Stimulated activated effector memory CD8-positive, alpha-beta T cell treated with anti-CD3 and anti-CD28 coated beads, Interleukin-12 subunit alpha, Interleukin-12 subunit beta, amount 100 ng/mL, for 72 hours (primary cell): ENCODE measurements at regions not wholly inside any gene's neighbourhood (a gene's known extent, or its start where the extent isn't known, plus 50 kb on each side); places are given as distances from the start of the nearest gene placed in this dataset.
"Not testable (repeated sequence)": the region's sequence is repeated elsewhere in the genome, so short reads cannot be mapped to it uniquely, and the experiment has no call there.

Experiments
- ATAC-seq: fragments of 150-1000 bp; cut with Tn5 transposase; 2 replicates; pipeline ENCODE4 v1.10.0; 2021
- DNase-seq, 2 donors: peaks; one replicate each; pipeline ENCODE4 v3.0.0; 2021 to 2022; ENCODE audit warnings: low spot score in 2 of 2
- H3K27ac Mint-ChIP-seq: one replicate; pipeline ENCODE4 v1.8.0; 2022; ENCODE audit warnings: mild to moderate bottlenecking, mixed read lengths
- H3K36me3 Mint-ChIP-seq: one replicate; pipeline ENCODE4 v1.8.0; 2022; ENCODE audit warnings: mild to moderate bottlenecking, mixed read lengths
- H3K4me1 Mint-ChIP-seq: one replicate; pipeline ENCODE4 v1.8.0; 2022; ENCODE audit warnings: mixed read lengths
- H3K4me3 Mint-ChIP-seq: one replicate; pipeline ENCODE4 v1.8.0; 2022; ENCODE audit warnings: mild to moderate bottlenecking, mixed read lengths
- H3K9me3 Mint-ChIP-seq: one replicate; pipeline ENCODE4 v1.8.0; 2022; ENCODE audit warnings: mixed read lengths

GRCh38 chr18:76708071-76708721 lies 114.2 kb upstream of the ZNF236 start:
- Mint-ChIP-seq H3K4me3 (no peak overlapping the region), H3K9me3 (no peaks in the 10 kb centered on the region), H3K4me1 (no peaks in the 10 kb centered on the region), H3K36me3 (no peaks in the 10 kb centered on the region), H3K27ac (no peak overlapping the region)
- ATAC-seq (no peak), DNase-seq (no peak)

GRCh38 chr18:76707534-76707933 lies 114.8 kb upstream of the ZNF236 start:
- no peak for DNase-seq
- no peaks in the 10 kb centered on the region for H3K36me3 Mint-ChIP-seq
- H3K27ac Mint-ChIP-seq: no peak overlapping the region
- no peaks in the 10 kb centered on the region for H3K9me3 Mint-ChIP-seq
- H3K4me1 Mint-ChIP-seq: no peaks in the 10 kb centered on the region
- no peak for ATAC-seq
- no peak overlapping the region for H3K4me3 Mint-ChIP-seq

GRCh38 chr18:76704589-76704988 lies 117.8 kb upstream of the ZNF236 start:
- not testable (repeated sequence) for H3K4me1 Mint-ChIP-seq, H3K9me3 Mint-ChIP-seq, H3K36me3 Mint-ChIP-seq, ATAC-seq, H3K4me3 Mint-ChIP-seq, H3K27ac Mint-ChIP-seq, DNase-seq

GRCh38 chr18:76699923-76700322 lies 122.4 kb upstream of the ZNF236 start:
- Mint-ChIP-seq H3K27ac (no peak overlapping the region), H3K9me3 (no peaks in the 10 kb centered on the region), H3K36me3 (no peaks in the 10 kb centered on the region), H3K4me1 (no peaks in the 10 kb centered on the region), H3K4me3 (no peak overlapping the region)
- ATAC-seq (no peak), DNase-seq (no peak)

- H3K27ac Mint-ChIP-seq: no peak overlapping the region
These were observed 124.9 kb upstream of the ZNF236 start for GRCh38 chr18:76697441-76697901.

GRCh38 chr18:76691800-76692199 lies 130.6 kb upstream of the ZNF236 start:
- Mint-ChIP-seq H3K36me3 (no peaks in the 10 kb centered on the region), H3K4me3 (no peak overlapping the region), H3K9me3 (no peaks in the 10 kb centered on the region), H3K27ac (no peak overlapping the region), H3K4me1 (peaks cover 22% of the 10 kb centered on the region)
- ATAC-seq: no peak
- DNase-seq: no peak

More at GRCh38 chr18:76697441-76697901, 124.9 kb upstream of the ZNF236 start:
- H3K9me3 Mint-ChIP-seq: no peaks in the 10 kb centered on the region
- no peak overlapping the region for H3K4me3 Mint-ChIP-seq
- DNase-seq: no peak
- H3K4me1 Mint-ChIP-seq: no peaks in the 10 kb centered on the region
- ATAC-seq: no peak
- no peaks in the 10 kb centered on the region for H3K36me3 Mint-ChIP-seq

GRCh38 chr18:76689646-76690264 lies 132.6 kb upstream of the ZNF236 start:
- Mint-ChIP-seq H3K4me3 (no peak overlapping the region), H3K4me1 (peaks cover 28% of the 10 kb centered on the region), H3K36me3 (no peaks in the 10 kb centered on the region), H3K27ac (no peak overlapping the region), H3K9me3 (no peaks in the 10 kb centered on the region)
- no peak for ATAC-seq
- no peak for DNase-seq

GRCh38 chr18:76688724-76689472 lies 133.5 kb upstream of the ZNF236 start:
- no peak overlapping the region for H3K27ac Mint-ChIP-seq
- H3K36me3 Mint-ChIP-seq: no peaks in the 10 kb centered on the region
- no peaks in the 10 kb centered on the region for H3K9me3 Mint-ChIP-seq
- no peak for DNase-seq
- H3K4me1 Mint-ChIP-seq: peaks cover 28% of the 10 kb centered on the region
- no peak overlapping the region for H3K4me3 Mint-ChIP-seq
- no peak for ATAC-seq

- Mint-ChIP-seq H3K4me1 (peaks cover 28% of the 10 kb centered on the region), H3K27ac (peak overlapping the region; percentile 56), H3K4me3 (peak overlapping the region; percentile 42), H3K36me3 (no peaks in the 10 kb centered on the region), H3K9me3 (no peaks in the 10 kb centered on the region)
- ATAC-seq (peak; percentile 87), DNase-seq (no peak)
These were observed 134.9 kb upstream of the ZNF236 start for GRCh38 chr18:76687304-76687962.

- DNase-seq: no peak
- Mint-ChIP-seq H3K27ac (peak overlapping the region; percentile 56), H3K36me3 (no peaks in the 10 kb centered on the region), H3K4me1 (peaks cover 28% of the 10 kb centered on the region), H3K4me3 (peak overlapping the region; percentile 42), H3K9me3 (no peaks in the 10 kb centered on the region)
- peak; percentile 69 for ATAC-seq
These were observed 135.6 kb upstream of the ZNF236 start for GRCh38 chr18:76686737-76687231.

GRCh38 chr18:76685860-76686259 lies 136.5 kb upstream of the ZNF236 start:
- H3K4me1 Mint-ChIP-seq: peaks cover 28% of the 10 kb centered on the region
- no peak for ATAC-seq
- H3K4me3 Mint-ChIP-seq: no peak overlapping the region
- H3K9me3 Mint-ChIP-seq: no peaks in the 10 kb centered on the region
- no peaks in the 10 kb centered on the region for H3K36me3 Mint-ChIP-seq
- H3K27ac Mint-ChIP-seq: no peak overlapping the region
- DNase-seq: no peak

- ATAC-seq: no peak
- peaks cover 28% of the 10 kb centered on the region for H3K4me1 Mint-ChIP-seq
- no peak overlapping the region for H3K4me3 Mint-ChIP-seq
- no peaks in the 10 kb centered on the region for H3K9me3 Mint-ChIP-seq
- H3K27ac Mint-ChIP-seq: no peak overlapping the region
- no peaks in the 10 kb centered on the region for H3K36me3 Mint-ChIP-seq
- no peak for DNase-seq
These were observed 137.0 kb upstream of the ZNF236 start for GRCh38 chr18:76685402-76685801.

- Mint-ChIP-seq H3K27ac (no peak overlapping the region), H3K9me3 (no peaks in the 10 kb centered on the region), H3K4me1 (peaks cover 27% of the 10 kb centered on the region), H3K4me3 (no peak overlapping the region), H3K36me3 (no peaks in the 10 kb centered on the region)
- no peak for DNase-seq
- no peak for ATAC-seq
These were observed 138.1 kb upstream of the ZNF236 start for GRCh38 chr18:76684265-76684664.

GRCh38 chr18:76679945-76680344 lies 142.4 kb upstream of the ZNF236 start:
- H3K4me1 Mint-ChIP-seq: no peaks in the 10 kb centered on the region
- ATAC-seq (no peak), DNase-seq (no peak)
- no peak overlapping the region for H3K4me3 Mint-ChIP-seq
- H3K27ac Mint-ChIP-seq: no peak overlapping the region
- H3K9me3 Mint-ChIP-seq: no peaks in the 10 kb centered on the region
- no peaks in the 10 kb centered on the region for H3K36me3 Mint-ChIP-seq

GRCh38 chr18:76679259-76679658 lies 143.1 kb upstream of the ZNF236 start:
- Mint-ChIP-seq H3K36me3 (no peaks in the 10 kb centered on the region), H3K4me1 (no peaks in the 10 kb centered on the region), H3K9me3 (no peaks in the 10 kb centered on the region), H3K4me3 (no peak overlapping the region), H3K27ac (no peak overlapping the region)
- DNase-seq (no peak), ATAC-seq (no peak)
